Keratinocyte (primary cell): ENCODE measurements at regions not wholly inside any gene's neighbourhood (a gene's known extent, or its start where the extent isn't known, plus 50 kb on each side); places are given as distances from the start of the nearest gene placed in this dataset.
"Not testable (repeated sequence)": the region's sequence is repeated elsewhere in the genome, so short reads cannot be mapped to it uniquely, and the experiment has no call there.

Source experiments
- EZH2 ChIP-seq: IDR thresholded peaks from one replicate; pipeline ENCODE4 v1.6.1; 2012; ENCODE audit warnings: inconsistent platforms, mild to moderate bottlenecking, low read length, moderate library complexity
- TF ChIP-seq, protein P1 (sequence below), 3 experiments: IDR thresholded peaks in 1 of 3; conservative IDR thresholded peaks in 1 of 3; optimal IDR thresholded peaks in 1 of 3; 2 replicates in 2 of 3; 3 replicates in 1 of 3; pipeline versions ENCODE3 to v1.5.1; 2011; ENCODE audit warnings: low read length in 3 of 3, mild to moderate bottlenecking in 3 of 3, moderate library complexity in 2 of 3, control low read depth in 1 of 3, inconsistent platforms in 1 of 3; ENCODE audit not compliant: insufficient read depth in 2 of 3; ENCODE audit errors: extremely low read depth in 1 of 3

DNA sequence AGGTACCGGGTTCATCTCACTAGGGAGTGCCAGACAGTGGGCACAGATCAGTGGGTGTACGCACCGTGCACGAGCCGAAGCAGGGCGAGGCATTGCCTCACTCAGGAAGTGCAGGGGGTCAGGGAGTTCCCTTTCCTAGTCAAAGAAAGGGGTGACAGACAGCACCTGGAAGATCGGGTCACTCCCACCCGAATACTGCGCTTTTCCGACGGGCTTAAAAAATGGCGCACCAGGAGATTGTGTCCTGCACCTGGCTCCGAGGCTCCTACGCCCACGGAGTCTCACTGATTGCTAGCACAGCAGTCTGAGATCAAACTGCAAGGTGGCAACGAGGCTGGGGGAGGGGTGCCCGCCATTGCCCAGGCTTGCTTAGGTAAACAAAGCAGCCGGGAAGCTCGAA lies 1188.5 kb downstream of the FAM133A start:
- TF ChIP-seq, protein P1, sequence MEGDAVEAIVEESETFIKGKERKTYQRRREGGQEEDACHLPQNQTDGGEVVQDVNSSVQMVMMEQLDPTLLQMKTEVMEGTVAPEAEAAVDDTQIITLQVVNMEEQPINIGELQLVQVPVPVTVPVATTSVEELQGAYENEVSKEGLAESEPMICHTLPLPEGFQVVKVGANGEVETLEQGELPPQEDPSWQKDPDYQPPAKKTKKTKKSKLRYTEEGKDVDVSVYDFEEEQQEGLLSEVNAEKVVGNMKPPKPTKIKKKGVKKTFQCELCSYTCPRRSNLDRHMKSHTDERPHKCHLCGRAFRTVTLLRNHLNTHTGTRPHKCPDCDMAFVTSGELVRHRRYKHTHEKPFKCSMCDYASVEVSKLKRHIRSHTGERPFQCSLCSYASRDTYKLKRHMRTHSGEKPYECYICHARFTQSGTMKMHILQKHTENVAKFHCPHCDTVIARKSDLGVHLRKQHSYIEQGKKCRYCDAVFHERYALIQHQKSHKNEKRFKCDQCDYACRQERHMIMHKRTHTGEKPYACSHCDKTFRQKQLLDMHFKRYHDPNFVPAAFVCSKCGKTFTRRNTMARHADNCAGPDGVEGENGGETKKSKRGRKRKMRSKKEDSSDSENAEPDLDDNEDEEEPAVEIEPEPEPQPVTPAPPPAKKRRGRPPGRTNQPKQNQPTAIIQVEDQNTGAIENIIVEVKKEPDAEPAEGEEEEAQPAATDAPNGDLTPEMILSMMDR (optimal IDR thresholded peaks at IDR 0.05 in 1 of 3, IDR thresholded peaks at IDR 0.05 in 1 of 3, conservative IDR thresholded peaks at IDR 0.05 in 1 of 3; ENCODE audit: extremely low read depth in 1 of 3, insufficient read depth in 2 of 3, low read length in 3 of 3) = not testable (repeated sequence)
- not testable (repeated sequence) for TF ChIP-seq EZH2
